HS-5 (cell line): ENCODE measurements at regions not wholly inside any gene's neighbourhood (a gene's known extent, or its start where the extent isn't known, plus 50 kb on each side); places are given as distances from the start of the nearest gene placed in this dataset.
"Not testable (repeated sequence)": the region's sequence is repeated elsewhere in the genome, so short reads cannot be mapped to it uniquely, and the experiment has no call there.

Source experiments
- DNase-seq: peaks from one replicate; pipeline ENCODE4 v3.0.0-alpha.2; 2012; ENCODE audit warnings: low read depth

GRCh38 chr5:136740228-136740627, 374.9 kb upstream of the TRPC7 start:
- no peak for DNase-seq

- DNase-seq: not testable (repeated sequence)
These were observed 373.9 kb upstream of the TRPC7 start for GRCh38 chr5:136739271-136739670.

GRCh38 chr5:136738829-136739228, 373.5 kb upstream of the TRPC7 start:
- DNase-seq: no peak

GRCh38 chr5:136736021-136736420, 370.7 kb upstream of the TRPC7 start:
- DNase-seq: no peak

- DNase-seq: not testable (repeated sequence)
These were observed 370.3 kb upstream of the TRPC7 start for GRCh38 chr5:136735611-136736010.

GRCh38 chr5:136734628-136735027, 369.3 kb upstream of the TRPC7 start:
- no peak for DNase-seq

GRCh38 chr5:136732751-136733150, 367.4 kb upstream of the TRPC7 start:
- DNase-seq: no peak

GRCh38 chr5:136731241-136731900, 366.0 kb upstream of the TRPC7 start:
- DNase-seq: no peak

GRCh38 chr5:136730426-136730825, 365.1 kb upstream of the TRPC7 start:
- no peak for DNase-seq

GRCh38 chr5:136729901-136730355, 364.6 kb upstream of the TRPC7 start:
- DNase-seq: peak; percentile 74

- no peak for DNase-seq
These were observed 361.2 kb upstream of the TRPC7 start for GRCh38 chr5:136726506-136726905.

GRCh38 chr5:136724161-136724560, 358.8 kb upstream of the TRPC7 start:
- DNase-seq: no peak

GRCh38 chr5:136722581-136722980, 357.2 kb upstream of the TRPC7 start:
- no peak for DNase-seq

GRCh38 chr5:136722086-136722485, 356.7 kb upstream of the TRPC7 start:
- no peak for DNase-seq

GRCh38 chr5:136720674-136721073, 355.3 kb upstream of the TRPC7 start:
- no peak for DNase-seq

- no peak for DNase-seq
These were observed 352.6 kb upstream of the TRPC7 start for GRCh38 chr5:136717917-136718316.

- no peak for DNase-seq
These were observed 348.9 kb upstream of the TRPC7 start for GRCh38 chr5:136714286-136714685.

- no peak for DNase-seq
These were observed 347.3 kb upstream of the TRPC7 start for GRCh38 chr5:136712628-136713027.

GRCh38 chr5:136710834-136711233, 345.5 kb upstream of the TRPC7 start:
- DNase-seq: no peak

GRCh38 chr5:136703706-136704105, 338.4 kb upstream of the TRPC7 start:
- no peak for DNase-seq

- no peak for DNase-seq
These were observed 337.7 kb upstream of the TRPC7 start for GRCh38 chr5:136703036-136703435.

- no peak for DNase-seq
These were observed 335.8 kb upstream of the TRPC7 start for GRCh38 chr5:136701191-136701590.

- no peak for DNase-seq
These were observed 334.3 kb upstream of the TRPC7 start for GRCh38 chr5:136699651-136700050.

GRCh38 chr5:136698970-136699369, 333.6 kb upstream of the TRPC7 start:
- no peak for DNase-seq
